T47D (cell line): ENCODE measurements at regions not wholly inside any gene's neighbourhood (a gene's known extent, or its start where the extent isn't known, plus 50 kb on each side); places are given as distances from the start of the nearest gene placed in this dataset.

Experiments used
- DNase-seq, 2 experiments: peaks; one replicate each; pipeline versions ENCODE4 v3.0.0 to v3.0.0-alpha.2; 2011 to 2012; ENCODE audit warnings: low read depth in 1 of 2, low spot score in 1 of 2
- JUND ChIP-seq: IDR thresholded peaks from 2 replicates; pipeline ENCODE4 v1.6.1; 2012; ENCODE audit warnings: low read depth
- in situ Hi-C: cut with HindIII; loops from 2 replicates; pipeline ENCODE4 v1.10.0; 2016; ENCODE audit warnings: low sequenced_read_pairs, low pct_unique_long_range_greater_than_20kb

- no peak for TF ChIP-seq JUND
- in situ Hi-C loops, result no loop called here
- DNase-seq, result no peak
Measured at GRCh38 chr1:69146303-69146702, 421.4 kb upstream of the LRRC7 start.

GRCh38 chr1:69148731-69149130, 419.0 kb upstream of the LRRC7 start:
- TF ChIP-seq JUND, result no peak
- DNase-seq, result no peak
- in situ Hi-C loops, result no loop called here

DNA sequence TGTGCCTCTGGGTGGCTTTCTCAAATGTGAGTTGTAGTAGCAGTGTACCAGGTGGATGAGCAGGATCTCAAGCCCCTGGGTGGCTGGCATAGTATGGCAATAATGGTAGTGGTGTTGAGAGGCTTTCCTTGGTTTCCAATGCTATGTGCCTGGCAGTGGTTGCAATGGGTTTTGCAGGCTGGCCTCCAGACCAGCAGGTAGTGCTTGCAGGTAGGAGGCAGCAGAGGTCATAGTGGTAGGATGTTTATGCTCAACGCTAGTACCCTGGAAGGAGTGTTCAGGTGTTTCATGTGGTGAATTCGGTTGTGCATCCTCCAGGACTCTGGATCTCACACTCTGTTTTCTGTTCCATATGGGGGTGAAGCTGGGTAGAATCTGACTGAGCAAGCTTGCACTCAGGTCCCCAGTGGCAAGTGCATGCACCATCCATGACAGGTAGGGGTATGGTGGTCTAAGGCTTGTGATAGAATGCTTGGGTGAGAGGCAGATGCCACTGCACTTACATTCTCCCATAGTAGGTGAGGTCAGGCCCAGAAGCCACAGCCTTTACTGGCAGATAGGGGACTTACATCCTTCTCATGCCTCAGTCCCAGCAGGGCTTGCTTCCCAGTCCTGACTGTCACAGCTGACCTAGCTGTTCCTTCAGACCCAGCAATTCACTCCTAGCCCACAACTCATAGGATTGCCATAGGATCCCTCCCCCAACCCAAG, 410.5 kb upstream of the LRRC7 start:
- TF ChIP-seq JUND, result no peak
- in situ Hi-C loops, result no loop called here
- DNase-seq, result no peak

DNA sequence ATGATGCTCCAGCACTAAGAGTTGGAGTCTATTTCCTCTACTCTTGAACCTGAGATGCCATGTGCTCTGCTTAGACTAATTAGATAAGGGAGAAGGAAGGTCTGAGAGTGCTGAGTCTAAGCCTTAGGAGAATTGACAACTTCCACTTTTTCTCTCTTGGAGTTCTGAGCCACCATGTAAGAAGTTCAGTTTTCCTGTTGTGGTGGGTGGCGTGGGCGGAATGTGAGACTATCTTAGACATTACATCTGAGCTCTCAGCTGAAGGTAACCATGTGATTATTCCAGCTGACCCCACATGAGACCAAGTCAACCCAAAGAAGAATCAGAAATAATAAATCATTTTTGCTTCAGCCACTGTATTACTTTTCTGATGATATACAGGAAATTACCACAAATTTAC, 404.5 kb upstream of the LRRC7 start:
- in situ Hi-C loops, result no loop called here
- no peak for TF ChIP-seq JUND
- no peak for DNase-seq

- in situ Hi-C loops, result no loop called here
- TF ChIP-seq JUND, result no peak
- no peak for DNase-seq
Measured at GRCh38 chr1:69163779-69164178, 403.9 kb upstream of the LRRC7 start.

DNA sequence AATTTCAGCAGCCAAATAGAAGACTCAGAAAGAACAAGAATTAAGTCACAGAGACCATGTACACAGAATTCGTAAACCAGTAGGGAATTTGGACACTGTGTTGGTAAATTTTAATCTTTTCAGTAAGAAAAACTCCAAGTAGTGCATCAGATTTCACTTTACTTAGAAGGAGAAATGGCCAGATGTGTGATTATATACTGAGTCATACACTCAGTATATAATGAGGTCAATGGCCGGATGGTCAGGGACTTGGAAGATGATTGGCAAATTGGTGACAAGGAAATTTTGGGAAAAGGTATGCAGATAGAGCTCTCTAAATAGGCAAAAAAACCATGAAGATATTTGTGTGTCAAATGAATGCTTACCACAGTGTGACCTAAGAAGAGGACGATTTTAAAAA, 399.8 kb upstream of the LRRC7 start:
- no peak for TF ChIP-seq JUND
- in situ Hi-C loops, result no loop called here
- no peak for DNase-seq

DNA sequence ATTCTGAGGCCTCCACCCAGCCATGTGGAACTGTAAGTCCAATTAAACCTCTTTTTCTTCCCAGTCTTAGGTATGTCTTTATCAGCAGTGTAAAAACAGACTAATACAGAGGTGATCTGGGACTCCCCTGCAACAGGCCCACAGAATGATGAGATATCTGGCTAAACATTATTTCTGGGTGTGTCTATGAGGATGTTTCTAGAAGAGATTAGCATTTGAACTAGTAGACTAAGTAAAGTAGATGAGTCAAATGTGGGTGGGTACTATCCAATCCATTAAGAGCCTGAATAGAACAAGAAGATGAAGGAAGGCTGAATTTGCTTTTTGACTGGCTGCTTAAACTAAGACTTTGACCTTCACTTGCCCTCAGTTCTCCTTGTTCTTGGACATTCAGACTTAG, 396.5 kb upstream of the LRRC7 start:
- TF ChIP-seq JUND, result no peak
- in situ Hi-C loops, result no loop called here
- no peak for DNase-seq

GRCh38 chr1:69172003-69173000, 395.4 kb upstream of the LRRC7 start:
- no peak for DNase-seq
- TF ChIP-seq JUND, result no peak
- in situ Hi-C loops, result no loop called here

GRCh38 chr1:69175053-69175452, 392.7 kb upstream of the LRRC7 start:
- DNase-seq, result peak in 1 of 2 experiments; percentile 10
- no peak for TF ChIP-seq JUND

GRCh38 chr1:69180358-69180757, 387.4 kb upstream of the LRRC7 start:
- no peak for TF ChIP-seq JUND
- no peak for DNase-seq
- in situ Hi-C loops, result no loop called here

More at GRCh38 chr1:69175053-69175452, 392.7 kb upstream of the LRRC7 start:
- in situ Hi-C loops, result no loop called here

DNA sequence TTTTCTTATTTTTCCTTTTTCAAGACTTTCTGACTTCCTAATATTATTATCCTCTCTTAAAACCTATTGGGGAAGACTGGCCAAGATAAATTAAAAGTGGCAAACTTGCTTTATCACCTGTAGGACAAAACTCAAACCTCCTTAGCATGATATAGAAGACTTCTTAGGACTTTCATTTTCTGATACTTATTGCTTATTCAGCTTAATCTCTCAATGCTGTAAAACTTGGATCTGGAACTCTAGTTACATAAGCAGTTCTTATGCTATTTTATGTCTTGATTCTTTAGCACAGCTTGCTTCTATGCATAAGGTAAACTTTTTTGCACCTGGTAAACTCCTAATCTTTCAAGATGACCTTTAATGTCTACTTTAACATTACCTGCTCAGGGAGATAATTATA, 382.3 kb upstream of the LRRC7 start:
- in situ Hi-C loops, result no loop called here
- no peak for TF ChIP-seq JUND
- DNase-seq, result no peak

- in situ Hi-C loops, result no loop called here
- no peak for TF ChIP-seq JUND
- DNase-seq, result no peak
Measured at GRCh38 chr1:69191335-69191734, 376.4 kb upstream of the LRRC7 start.

GRCh38 chr1:69195136-69195535, 372.6 kb upstream of the LRRC7 start:
- in situ Hi-C loops, result no loop called here
- no peak for TF ChIP-seq JUND

More at GRCh38 chr1:69195136-69195535, 372.6 kb upstream of the LRRC7 start:
- DNase-seq, result no peak
